ENCODE measurements at regions not wholly inside any gene's neighbourhood (a gene's known extent, or its start where the extent isn't known, plus 50 kb on each side); places are given as distances from the start of the nearest gene placed in this dataset.

- DNase-seq (ENCODE audit: low read depth), result no peak
Observed at GRCh38 chr4:155616117-155616516, 50.5 kb upstream of the GUCY1A1 start.

GRCh38 chr4:155615081-155615887, 51.4 kb upstream of the GUCY1A1 start:
- no peak for DNase-seq (ENCODE audit: low read depth)

- no peak for DNase-seq (ENCODE audit: low read depth)
Observed at GRCh38 chr4:155614111-155614762, 52.4 kb upstream of the GUCY1A1 start.

GRCh38 chr4:155612074-155612473, 54.6 kb upstream of the GUCY1A1 start:
- no peak for DNase-seq (ENCODE audit: low read depth)

- DNase-seq (ENCODE audit: low read depth), result no peak
Observed at GRCh38 chr4:155611501-155611900, 55.1 kb upstream of the GUCY1A1 start.

GRCh38 chr4:155610143-155610542, 56.5 kb upstream of the GUCY1A1 start:
- DNase-seq (ENCODE audit: low read depth), result no peak

GRCh38 chr4:155609455-155610059, 57.1 kb upstream of the GUCY1A1 start:
- no peak for DNase-seq (ENCODE audit: low read depth)

GRCh38 chr4:155608225-155608885, 58.3 kb upstream of the GUCY1A1 start:
- no peak for DNase-seq (ENCODE audit: low read depth)

GRCh38 chr4:155607481-155607880, 59.2 kb upstream of the GUCY1A1 start:
- no peak for DNase-seq (ENCODE audit: low read depth)

- DNase-seq (ENCODE audit: low read depth), result no peak
Observed at GRCh38 chr4:155604718-155605626, 61.7 kb upstream of the GUCY1A1 start.

GRCh38 chr4:155603360-155603891, 63.2 kb upstream of the GUCY1A1 start:
- no peak for DNase-seq (ENCODE audit: low read depth)

- DNase-seq (ENCODE audit: low read depth), result no peak
Observed at GRCh38 chr4:155602351-155603140, 64.1 kb upstream of the GUCY1A1 start.

- no peak for DNase-seq (ENCODE audit: low read depth)
Observed at GRCh38 chr4:155600244-155600643, 66.4 kb upstream of the GUCY1A1 start.

GRCh38 chr4:155599596-155599995, 67.1 kb upstream of the GUCY1A1 start:
- DNase-seq (ENCODE audit: low read depth), result no peak

- DNase-seq (ENCODE audit: low read depth), result no peak
Observed at GRCh38 chr4:155599085-155599484, 67.6 kb upstream of the GUCY1A1 start.

GRCh38 chr4:155597933-155598451, 68.7 kb upstream of the GUCY1A1 start:
- DNase-seq (ENCODE audit: low read depth), result no peak

- DNase-seq (ENCODE audit: low read depth), result no peak
Observed at GRCh38 chr4:155597281-155597680, 69.4 kb upstream of the GUCY1A1 start.

GRCh38 chr4:155593793-155594192, 72.9 kb upstream of the GUCY1A1 start:
- no peak for DNase-seq (ENCODE audit: low read depth)

- DNase-seq (ENCODE audit: low read depth), result no peak
Observed at GRCh38 chr4:155592938-155593297, 73.7 kb upstream of the GUCY1A1 start.

GRCh38 chr4:155592179-155592937, 74.3 kb upstream of the GUCY1A1 start:
- DNase-seq (ENCODE audit: low read depth), result no peak

Data from stimulated activated CD8-positive, alpha-beta memory T cell treated with anti-CD3 and anti-CD28 coated beads, Interleukin-7, amount 100 ng/mL, for 24 hours (primary cell).